SJSA1 (cell line): ENCODE measurements at regions not wholly inside any gene's neighbourhood (a gene's known extent, or its start where the extent isn't known, plus 50 kb on each side); places are given as distances from the start of the nearest gene placed in this dataset.

ENCODE experiments used
- DNase-seq, 2 experiments: peaks; one replicate each; pipeline ENCODE4 v3.0.0-alpha.2; 2015 to 2020; ENCODE audit warnings: low spot score in 2 of 2, low read depth in 1 of 2
- H3K27ac ChIP-seq: fragments of 250-450 bp; sonication (Bioruptor Pico); 2 replicates; pipeline ENCODE4 v1.5.1; 2020; ENCODE audit warnings: mild to moderate bottlenecking, moderate library complexity
- H3K27me3 ChIP-seq: fragments of 250-450 bp; sonication (Bioruptor Pico); replicated peaks from 2 replicates; pipeline ENCODE4 v1.5.1; 2020; ENCODE audit warnings: mild to moderate bottlenecking, moderate library complexity
- H3K36me3 ChIP-seq: fragments of 250-450 bp; sonication (Bioruptor Pico); 2 replicates; pipeline ENCODE4 v1.5.1; 2020; ENCODE audit warnings: mild to moderate bottlenecking
- H3K4me1 ChIP-seq: fragments of 250-450 bp; sonication (Bioruptor Pico); replicated peaks from 2 replicates; pipeline ENCODE4 v1.6.1; 2021; ENCODE audit warnings: mild to moderate bottlenecking
- H3K4me3 ChIP-seq: fragments of 250-450 bp; sonication (Bioruptor Pico); 2 replicates; pipeline ENCODE4 v1.5.1; 2020; ENCODE audit warnings: mild to moderate bottlenecking
- H3K9me3 ChIP-seq: fragments of 250-450 bp; sonication (Bioruptor Pico); replicated peaks from 2 replicates; pipeline ENCODE4 v1.5.1; 2020; ENCODE audit warnings: mild to moderate bottlenecking

DNA sequence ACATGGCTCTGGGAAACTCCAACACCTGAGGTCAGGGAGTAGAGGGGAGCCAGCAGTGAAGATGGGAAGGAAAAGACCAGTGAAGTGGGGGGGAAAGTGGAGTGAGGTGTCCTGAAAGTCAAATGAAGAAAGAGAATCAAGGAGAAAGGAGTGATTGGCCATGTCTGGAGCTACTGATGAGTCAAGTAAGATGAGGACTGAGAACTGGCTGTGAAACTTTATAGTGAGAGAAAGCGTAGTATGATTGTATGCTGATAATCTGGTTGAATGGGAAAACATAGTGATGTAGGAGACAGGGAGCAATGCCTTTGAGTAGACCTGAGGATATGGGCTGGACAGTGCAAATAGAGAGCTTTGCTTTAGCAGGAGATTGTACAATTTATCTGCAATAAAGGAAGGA, 183.6 kb upstream of the GMDS start:
- Histone ChIP-seq H3K27me3 (no peaks in the 10 kb centered on the region), H3K36me3 (no peaks in the 10 kb centered on the region), H3K4me3 (no peak overlapping the region), H3K27ac (peak overlapping the region; percentile 74), H3K4me1 (peaks cover 53% of the 10 kb centered on the region), H3K9me3 (no peaks in the 10 kb centered on the region)
- no peak for DNase-seq

DNA sequence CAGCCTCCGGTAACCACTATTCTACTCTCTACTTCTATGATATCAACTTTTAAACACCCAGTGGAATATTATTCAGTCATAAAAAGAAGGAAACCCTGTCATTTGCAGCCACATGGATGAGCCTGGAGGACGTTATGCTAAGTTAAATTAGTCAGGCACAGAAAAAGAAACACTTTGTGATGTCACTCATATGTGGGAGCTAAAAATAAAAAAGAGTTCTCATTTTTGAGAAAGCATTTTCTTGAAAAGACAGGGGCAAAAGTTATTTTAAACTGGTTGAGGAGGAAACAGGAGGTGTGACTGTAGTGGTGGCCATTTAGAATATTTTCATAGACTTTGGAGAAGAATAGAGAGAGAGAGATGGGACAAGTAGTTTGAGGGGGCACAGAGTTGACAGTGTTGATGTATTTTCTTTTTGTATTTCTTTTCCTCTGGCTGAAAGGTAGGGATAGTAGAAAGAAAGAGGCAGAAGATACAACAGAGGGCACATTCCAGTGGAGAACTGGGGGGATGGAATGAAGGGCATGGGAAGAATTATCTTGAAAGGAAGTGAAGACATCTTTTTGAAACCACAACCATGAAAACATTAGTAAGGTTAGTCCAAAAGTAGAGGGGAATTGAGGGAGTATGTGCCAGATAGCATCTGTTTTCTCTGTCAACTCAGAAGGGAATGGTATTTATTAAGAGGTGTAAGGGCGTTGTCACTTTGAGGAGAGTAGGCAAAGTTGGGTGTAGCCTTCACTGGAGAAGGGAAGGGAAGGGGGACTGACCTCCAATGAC, 181.3 kb upstream of the GMDS start:
- no peaks in the 10 kb centered on the region for H3K36me3 ChIP-seq
- H3K4me3 ChIP-seq: no peak overlapping the region
- no peaks in the 10 kb centered on the region for H3K9me3 ChIP-seq
- H3K4me1 ChIP-seq: peaks cover 37% of the 10 kb centered on the region
- no peaks in the 10 kb centered on the region for H3K27me3 ChIP-seq
- peak overlapping the region; percentile 79 for H3K27ac ChIP-seq
- DNase-seq: peak in 1 of 2 experiments; percentile 71

DNA sequence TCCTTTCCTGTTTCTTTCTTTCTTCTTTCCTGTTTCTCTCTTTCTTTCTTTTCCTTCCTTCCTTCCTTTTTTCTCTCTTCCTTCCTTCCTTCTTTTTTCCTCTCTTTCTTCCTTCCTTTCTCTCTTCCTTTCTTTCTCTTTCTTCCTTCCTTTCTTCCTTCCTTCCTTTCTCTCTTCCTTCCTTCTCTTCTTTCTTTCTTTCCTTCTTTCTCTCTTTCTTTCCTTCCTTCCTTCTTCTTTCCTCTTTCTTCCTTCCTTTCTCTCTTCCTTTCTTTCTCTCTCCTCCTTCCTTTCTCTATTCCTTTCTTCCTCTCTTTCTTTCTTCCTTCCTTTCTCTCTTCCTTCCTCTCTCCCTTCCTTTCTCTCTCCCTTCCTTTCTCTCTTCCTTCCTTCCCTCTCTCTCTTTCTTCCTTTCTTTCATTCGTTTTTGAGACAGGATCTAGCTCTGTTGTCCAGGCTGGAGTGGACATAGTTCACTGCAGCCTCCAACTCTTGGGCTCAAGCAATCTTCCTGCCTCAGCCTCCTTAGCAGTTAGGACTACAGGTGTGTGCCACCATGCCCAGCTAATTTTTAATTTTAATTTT, 170.8 kb upstream of the GMDS start:
- Histone ChIP-seq H3K9me3 (no peaks in the 10 kb centered on the region), H3K27ac (no peak overlapping the region), H3K27me3 (no peaks in the 10 kb centered on the region), H3K4me3 (no peak overlapping the region), H3K36me3 (no peaks in the 10 kb centered on the region), H3K4me1 (no peaks in the 10 kb centered on the region)
- no peak for DNase-seq

DNA sequence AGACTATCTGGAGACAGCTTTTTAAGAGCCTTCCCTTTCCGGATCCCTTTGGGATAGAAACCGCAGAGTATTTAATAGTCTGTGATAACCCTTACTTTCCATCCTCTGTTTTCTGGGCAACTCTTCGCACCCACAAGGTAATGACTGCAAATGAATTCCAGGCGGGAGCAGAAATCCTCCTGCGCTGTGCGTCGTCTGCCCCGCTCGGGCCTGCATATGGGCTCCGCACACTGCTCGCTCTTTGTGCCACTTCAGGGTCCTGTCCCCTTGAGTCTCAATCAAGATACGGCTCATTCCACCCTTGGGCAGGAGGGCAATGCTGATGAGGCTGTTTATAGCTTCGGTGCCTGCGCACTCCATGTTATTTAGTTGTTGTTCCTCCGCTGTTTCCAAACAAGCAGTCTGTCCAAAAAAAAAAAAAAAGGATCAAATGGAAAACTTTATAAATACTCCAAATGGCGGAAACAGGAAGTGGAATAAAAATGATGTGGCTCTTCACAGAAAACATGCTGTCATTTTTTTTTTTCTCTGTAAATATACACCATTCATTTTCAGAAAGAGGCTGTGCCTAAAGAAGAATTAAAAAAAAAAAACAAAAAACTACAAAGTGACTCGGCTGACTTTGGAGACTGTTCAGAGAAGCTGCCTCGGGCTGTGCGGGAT, 169.6 kb upstream of the GMDS start:
- Histone ChIP-seq H3K36me3 (no peaks in the 10 kb centered on the region), H3K27ac (no peak overlapping the region), H3K4me1 (no peaks in the 10 kb centered on the region), H3K4me3 (no peak overlapping the region), H3K9me3 (no peaks in the 10 kb centered on the region), H3K27me3 (no peaks in the 10 kb centered on the region)
- no peak for DNase-seq

DNA sequence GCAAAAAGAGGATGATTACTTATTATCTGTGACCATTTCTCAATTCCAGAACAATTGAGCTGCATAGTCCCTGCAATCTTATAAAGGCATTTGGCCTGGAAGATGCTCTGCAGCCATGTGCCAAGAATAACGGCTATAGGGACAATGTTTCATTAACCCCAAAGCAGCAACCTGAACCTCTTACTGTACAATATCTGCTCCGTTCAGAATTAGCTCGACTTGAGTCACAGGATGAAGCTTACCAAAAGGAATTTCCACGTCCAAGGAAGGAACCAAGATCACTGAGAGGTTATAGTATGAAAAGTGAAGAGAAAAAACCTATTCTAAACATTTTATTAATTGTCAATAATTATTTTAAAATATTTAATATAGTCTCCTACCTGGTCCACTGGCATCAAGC, 167.3 kb upstream of the GMDS start:
- no peak overlapping the region for H3K27ac ChIP-seq
- no peaks in the 10 kb centered on the region; the same call in 1 of the 2 replicates for H3K27me3 ChIP-seq
- no peaks in the 10 kb centered on the region for H3K36me3 ChIP-seq
- no peak for DNase-seq
- H3K4me1 ChIP-seq: no peaks in the 10 kb centered on the region
- H3K9me3 ChIP-seq: no peaks in the 10 kb centered on the region
- no peak overlapping the region for H3K4me3 ChIP-seq

DNA sequence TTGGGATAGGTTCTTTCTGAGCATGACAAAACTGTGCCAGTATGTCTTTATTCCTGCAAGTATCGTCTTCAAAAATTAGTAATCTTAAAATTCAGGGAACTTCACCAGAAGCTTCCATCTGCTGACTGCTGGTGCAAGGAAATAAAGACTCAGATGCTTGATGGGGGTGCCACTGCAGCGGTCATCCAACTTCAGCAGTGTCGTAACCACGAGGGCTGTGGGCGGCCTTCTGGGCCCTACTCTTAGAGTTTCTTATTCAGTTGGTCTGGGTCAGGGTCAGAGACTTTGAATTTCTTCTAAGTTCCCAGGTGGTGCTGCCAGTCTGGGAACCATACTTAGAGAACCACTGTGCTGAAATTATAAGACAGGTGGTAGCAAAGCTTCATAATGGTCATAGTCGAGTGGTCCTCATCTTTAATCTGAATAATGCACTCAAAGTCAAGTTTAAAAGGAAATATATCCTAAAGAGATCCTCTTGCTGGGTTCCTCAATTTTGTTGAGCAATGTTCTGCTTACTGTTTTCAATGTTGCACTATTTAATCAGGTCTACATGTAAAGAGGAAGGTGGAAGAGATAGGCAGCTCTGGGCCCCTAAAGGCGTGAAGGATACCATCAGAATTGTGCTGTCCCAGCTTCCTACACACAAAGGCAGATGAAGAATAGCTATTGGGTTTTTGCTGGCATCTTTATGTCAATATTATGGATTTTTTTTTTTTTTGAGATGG, 165.4 kb upstream of the GMDS start:
- H3K27ac ChIP-seq: no peak overlapping the region
- H3K27me3 ChIP-seq: no peaks in the 10 kb centered on the region; the same call in 1 of the 2 replicates
- no peak overlapping the region for H3K4me3 ChIP-seq
- no peaks in the 10 kb centered on the region for H3K4me1 ChIP-seq
- no peaks in the 10 kb centered on the region for H3K9me3 ChIP-seq
- no peaks in the 10 kb centered on the region for H3K36me3 ChIP-seq
- no peak for DNase-seq

DNA sequence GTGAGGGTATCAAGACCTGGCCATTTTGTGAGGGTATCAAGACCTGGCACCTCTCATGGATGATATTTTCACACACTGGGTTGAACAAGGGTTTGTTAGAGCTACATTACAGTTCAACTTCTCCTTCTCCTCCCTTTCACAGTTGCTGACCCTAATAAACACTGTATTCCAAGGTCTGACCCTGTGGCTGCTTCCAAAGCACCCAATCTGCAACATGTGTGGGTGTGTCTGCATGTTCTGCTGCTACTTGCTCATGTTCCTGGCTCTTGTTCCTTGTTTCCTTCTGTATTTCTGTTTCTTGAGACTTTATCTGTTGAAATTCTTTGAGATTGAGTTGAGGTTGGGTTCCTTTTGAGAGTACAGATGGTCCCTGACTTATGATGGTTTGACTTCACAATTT, 162.1 kb upstream of the GMDS start:
- H3K9me3 ChIP-seq: no peaks in the 10 kb centered on the region
- no peaks in the 10 kb centered on the region; the same call in 1 of the 2 replicates for H3K27me3 ChIP-seq
- no peak overlapping the region for H3K27ac ChIP-seq
- H3K4me3 ChIP-seq: no peak overlapping the region
- H3K4me1 ChIP-seq: no peaks in the 10 kb centered on the region
- no peak for DNase-seq
- H3K36me3 ChIP-seq: no peaks in the 10 kb centered on the region

DNA sequence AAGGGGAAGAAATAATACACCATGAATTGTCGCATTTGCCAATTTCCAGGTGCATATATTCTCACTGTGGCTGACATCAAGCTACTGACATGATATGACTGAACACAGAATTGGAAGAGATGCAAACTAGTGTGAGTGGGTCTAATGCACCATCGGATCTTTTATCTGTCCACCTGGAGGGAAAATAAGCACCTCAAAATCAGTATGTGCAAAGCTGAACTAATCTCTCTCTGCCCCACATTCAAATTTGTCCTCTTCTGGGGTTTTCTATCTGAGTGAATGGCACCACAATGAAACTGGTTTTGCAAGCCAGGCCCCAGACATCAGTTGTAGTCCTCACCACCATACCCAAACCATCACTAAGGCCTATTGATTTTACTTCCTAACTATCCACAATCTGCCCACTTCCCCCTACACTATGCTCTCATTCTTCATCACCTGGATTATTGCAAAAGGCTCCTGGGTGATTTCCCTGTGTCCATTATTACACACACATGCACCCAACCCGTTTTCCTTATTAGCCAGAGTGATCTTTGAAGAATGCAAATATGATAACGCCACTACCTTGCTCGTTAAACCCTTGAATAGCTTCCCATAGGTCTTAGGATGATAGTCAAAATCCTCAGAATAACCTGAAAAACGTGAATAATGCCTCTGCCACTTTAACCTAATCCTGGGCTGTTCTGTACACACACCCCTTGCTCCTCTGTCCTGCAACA, 159.0 kb upstream of the GMDS start:
- Histone ChIP-seq H3K9me3 (peaks cover 5% of the 10 kb centered on the region; the same call in 1 of the 2 replicates), H3K4me1 (no peaks in the 10 kb centered on the region), H3K27ac (no peak overlapping the region), H3K27me3 (no peaks in the 10 kb centered on the region; the same call in 1 of the 2 replicates), H3K4me3 (no peak overlapping the region), H3K36me3 (no peaks in the 10 kb centered on the region)
- DNase-seq: no peak

DNA sequence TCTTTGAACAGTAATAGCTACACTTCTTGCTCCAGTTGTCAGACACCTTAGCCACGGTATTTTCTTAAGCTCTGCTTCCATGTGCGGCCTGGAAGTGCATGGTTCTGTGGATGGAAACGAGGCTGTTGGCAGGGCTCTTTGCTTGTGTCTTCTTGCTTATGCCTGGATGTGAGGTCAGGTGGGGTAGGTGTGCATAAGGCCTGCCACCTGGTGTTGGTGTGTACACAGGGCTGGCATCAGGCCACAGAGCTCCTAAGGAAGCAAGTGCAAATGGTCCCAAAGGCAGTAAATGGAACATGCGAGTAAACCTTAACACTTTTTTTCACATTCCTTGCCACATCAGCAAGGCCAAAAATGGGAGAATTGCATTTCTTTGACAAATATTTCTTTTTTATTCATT, 158.1 kb upstream of the GMDS start:
- Histone ChIP-seq H3K36me3 (no peaks in the 10 kb centered on the region), H3K9me3 (peaks cover 5% of the 10 kb centered on the region; the same call in 1 of the 2 replicates)
- no peak for DNase-seq

DNA sequence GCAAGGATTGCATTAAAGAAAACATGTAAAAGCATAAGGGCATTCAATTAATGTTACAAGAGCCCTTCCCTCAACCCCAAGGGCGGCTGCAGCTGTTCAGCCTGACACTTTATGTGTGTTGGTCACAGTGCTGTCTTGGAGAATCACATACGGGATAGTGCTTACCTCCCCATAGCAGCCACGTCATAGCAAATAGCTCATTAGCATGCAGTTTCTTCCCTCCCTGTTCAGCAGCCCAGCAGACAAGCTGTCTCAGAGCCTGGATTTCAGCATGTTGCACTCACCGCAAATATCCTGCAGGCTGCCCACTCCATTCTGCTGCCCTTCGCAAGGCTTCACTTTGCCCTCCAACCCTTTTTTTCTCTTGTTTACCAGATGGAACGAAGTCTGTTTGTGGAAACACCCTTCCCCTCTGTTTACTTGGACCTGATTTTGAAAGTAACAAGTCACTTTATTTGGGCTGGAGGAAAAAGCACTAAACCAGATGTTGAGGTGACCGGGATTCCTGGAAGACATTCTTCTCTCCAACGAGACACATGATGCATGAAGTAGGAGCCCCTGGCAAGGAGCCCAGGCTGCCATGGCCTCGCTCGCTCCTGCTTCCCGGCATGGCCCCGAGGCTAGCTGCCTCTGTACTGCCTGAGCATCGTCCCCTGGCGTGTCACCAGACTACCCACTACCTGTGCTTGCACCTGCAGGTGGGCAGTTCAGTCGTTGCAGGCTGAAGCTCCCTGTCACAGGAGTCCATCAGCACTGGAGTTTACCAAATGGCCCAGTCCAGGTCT, 151.6 kb upstream of the GMDS start:
- Histone ChIP-seq H3K4me1 (peaks cover 14% of the 10 kb centered on the region), H3K27me3 (no peaks in the 10 kb centered on the region), H3K27ac (peak overlapping the region; percentile 65), H3K36me3 (no peaks in the 10 kb centered on the region), H3K4me3 (peak overlapping the region; percentile 13), H3K9me3 (peaks cover 5% of the 10 kb centered on the region; the same call in 1 of the 2 replicates)
- DNase-seq: peak; percentile 67 to 72

More for the DNA sequence above, 158.1 kb upstream of the GMDS start:
- Histone ChIP-seq H3K4me3 (no peak overlapping the region), H3K27me3 (no peaks in the 10 kb centered on the region; the same call in 1 of the 2 replicates), H3K27ac (no peak overlapping the region), H3K4me1 (no peaks in the 10 kb centered on the region)

DNA sequence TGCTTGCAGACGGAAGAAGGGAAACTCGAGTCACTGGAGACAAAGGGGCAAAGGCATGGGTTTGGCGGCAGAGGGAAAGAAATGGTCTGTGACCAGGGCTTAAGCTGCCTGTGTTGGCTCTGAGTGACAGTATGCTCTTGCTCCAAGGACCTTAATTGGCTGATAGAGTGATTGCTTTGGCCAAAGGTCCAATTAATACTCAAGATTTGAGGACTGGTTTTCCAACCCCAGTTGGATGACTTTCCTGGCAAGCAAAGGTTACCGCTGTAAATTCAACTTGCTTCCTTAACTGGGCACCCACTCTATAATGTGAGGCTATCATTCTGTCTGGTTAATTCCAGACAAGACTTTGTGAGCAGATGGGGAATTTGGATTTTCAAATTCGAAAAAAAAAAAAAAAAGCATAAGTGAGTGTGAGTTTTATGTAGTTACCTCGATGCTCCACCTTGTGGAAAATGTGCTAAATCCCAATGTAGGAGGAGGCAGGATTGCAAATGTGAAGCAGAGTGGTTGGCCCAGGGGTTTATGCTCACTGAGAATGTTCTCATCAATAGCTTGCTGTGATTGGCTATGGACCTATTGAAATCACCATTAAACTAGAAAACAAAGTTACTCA, 150.7 kb upstream of the GMDS start:
- H3K36me3 ChIP-seq: no peaks in the 10 kb centered on the region
- peak overlapping the region; percentile 65; the same call in 1 of the 2 replicates for H3K27ac ChIP-seq
- H3K4me1 ChIP-seq: peaks cover 14% of the 10 kb centered on the region
- no peaks in the 10 kb centered on the region for H3K27me3 ChIP-seq
- no peak overlapping the region for H3K4me3 ChIP-seq
- DNase-seq: no peak
- H3K9me3 ChIP-seq: peaks cover 4% of the 10 kb centered on the region; the same call in 1 of the 2 replicates

DNA sequence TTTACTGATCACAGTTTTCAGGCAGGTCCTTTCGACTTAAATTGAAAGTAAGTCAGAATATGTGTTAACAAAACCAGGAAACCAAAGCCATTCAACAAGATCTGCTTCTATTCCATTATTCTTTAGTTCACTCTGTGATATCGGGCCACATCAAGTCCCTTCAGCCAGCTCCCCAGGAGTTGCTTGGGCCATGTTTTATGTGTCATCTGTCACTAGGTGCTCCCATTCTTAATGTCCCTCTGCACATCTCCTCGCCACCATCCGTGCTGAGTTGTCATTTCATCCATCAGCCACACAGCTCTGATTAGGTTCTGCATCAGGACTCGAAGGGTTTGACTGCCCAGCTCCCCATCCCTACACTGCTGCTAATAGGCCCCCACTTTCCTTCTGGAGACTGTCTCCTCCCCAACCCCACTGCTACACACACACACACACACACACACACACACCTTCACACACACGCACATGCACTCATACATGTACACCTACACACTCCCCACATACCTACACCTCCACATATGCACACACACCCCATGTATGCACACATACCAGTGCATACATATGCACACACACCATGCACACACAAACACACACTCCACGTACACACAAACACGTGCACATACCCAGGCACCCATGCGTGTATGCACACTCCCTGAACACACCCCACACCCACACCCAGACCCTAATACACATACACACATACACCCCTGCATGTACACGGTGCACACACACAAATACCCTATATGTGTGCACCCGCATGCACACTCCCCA, 143.3 kb upstream of the GMDS start:
- no peak for DNase-seq
- no peak overlapping the region for H3K27ac ChIP-seq
- no peaks in the 10 kb centered on the region for H3K27me3 ChIP-seq
- H3K4me1 ChIP-seq: no peaks in the 10 kb centered on the region
- H3K4me3 ChIP-seq: no peak overlapping the region
- no peaks in the 10 kb centered on the region for H3K36me3 ChIP-seq
- no peaks in the 10 kb centered on the region for H3K9me3 ChIP-seq
